Fibroblast of skin of right quadriceps (primary cell): ENCODE measurements at regions not wholly inside any gene's neighbourhood (a gene's known extent, or its start where the extent isn't known, plus 50 kb on each side); places are given as distances from the start of the nearest gene placed in this dataset.

Experiments
- DNase-seq: peaks from one replicate; pipeline ENCODE4 v3.0.0-alpha.2; 2013

DNA sequence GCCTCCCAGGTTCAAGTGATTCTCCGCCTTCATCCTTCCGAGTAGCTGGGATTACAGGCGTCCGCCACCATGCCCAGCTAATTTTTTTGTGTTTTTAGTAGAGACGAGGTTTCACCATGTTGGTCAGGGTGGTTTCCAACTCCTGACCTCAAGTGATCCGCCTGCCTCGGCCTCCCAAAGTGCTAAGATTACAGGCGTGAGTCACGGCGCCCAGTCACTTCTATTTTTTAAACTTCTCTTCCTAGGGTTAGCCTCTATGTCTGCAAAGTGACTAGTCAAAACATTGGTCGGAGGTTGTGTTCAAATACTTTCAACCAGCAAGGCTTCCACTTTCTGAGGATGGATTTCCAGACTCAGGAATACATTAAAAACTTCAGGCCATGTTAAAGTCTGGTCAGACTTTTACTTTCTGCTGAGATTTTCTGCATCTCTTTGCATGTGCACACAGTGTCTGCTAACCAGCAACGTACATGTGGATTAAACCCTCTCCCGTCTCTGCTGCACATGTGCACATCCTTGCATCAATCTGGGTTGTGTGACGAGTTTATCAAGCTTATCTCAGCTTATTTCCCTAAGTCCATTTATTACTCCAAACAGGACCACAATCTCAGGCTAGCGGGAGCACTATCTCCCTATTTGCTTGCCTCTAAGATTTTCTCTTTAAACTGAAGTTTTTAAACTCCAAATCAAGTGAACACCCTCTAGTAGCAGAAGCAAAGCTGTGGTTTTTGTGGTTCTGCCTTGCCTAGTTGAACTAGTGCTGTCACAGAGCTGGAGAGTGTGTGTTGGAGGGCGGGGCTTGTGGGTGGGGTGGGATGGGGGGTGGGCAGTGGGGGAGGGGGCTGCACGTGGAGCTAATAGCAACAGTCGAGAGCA is 525.2 kb upstream of the GOT2 start:
- peak; percentile 45 for DNase-seq

DNA sequence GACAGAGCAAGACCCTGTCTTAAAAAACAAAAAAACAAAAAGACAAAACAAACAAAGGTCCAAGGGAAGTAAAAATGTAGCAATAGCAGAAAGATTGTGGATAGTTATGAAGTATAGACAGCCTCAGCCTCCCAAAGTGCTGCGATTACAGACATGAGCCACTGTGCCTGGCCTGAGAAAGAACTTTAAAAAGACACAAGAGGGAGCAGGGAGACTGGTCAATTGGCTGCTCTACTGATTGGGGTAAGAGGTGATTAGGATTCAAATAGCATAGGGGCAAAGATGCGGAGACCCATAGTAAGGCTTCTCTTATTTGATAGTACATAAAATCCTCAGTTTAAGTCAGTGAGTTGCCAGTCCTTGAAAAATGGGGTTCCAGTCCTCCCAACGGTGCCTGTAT is 518.2 kb upstream of the GOT2 start:
- DNase-seq: no peak

DNA sequence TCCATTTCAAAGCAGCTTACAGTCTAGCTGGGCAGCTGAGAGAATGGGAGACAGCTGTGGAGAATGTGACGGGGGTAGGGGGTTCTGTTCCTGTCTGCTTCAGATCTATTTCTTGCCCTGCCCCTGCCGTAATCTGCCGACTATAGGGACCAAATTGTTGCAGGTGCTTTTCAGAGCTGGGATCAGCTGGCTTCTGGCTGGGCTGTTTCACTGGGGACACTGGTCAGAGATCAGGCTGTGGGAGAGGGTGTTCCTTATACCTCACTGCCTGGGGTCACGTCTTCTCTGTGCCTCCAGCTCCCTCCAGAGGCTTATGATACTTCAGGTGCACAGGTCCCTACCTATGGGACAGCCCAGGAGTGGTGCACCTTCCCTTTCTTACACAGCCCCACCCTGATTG is 514.9 kb upstream of the GOT2 start:
- no peak for DNase-seq

DNA sequence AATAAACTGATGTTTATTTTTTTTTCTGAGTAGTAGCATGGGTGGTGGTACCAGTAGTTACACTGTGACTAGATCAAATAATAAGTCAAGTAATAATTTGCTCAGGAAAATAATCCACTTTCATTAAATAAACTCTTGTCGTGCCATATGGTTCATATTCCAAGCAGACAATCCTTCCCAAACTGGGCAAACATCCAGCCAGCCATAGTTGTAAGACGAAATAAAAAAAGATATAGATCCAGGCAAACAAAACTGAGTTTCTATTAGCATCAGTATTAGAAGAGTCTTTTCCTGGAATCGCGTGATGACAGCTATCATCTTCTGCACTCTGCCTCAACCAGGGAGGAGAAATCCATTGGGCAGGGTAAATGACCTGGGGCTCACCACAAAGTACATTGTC is 508.4 kb upstream of the GOT2 start:
- DNase-seq: no peak

DNA sequence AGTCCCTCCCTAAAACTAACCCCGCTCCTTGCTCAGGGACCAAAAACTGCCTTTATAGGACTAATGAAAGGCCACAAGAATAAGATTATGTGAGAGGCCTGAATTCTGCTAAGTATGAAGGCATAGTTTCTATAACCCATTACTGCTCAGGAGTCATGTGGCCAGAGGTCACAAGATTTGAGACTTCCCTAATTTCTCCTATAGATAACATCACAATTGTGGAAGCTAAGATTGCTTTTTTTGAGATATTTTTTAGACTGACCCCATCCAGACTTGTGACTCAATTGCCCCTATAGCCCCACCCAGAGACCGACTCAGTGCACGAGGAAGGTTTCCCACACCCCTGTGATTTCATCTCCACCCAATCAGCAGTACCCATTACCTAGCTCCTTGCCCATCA is 504.1 kb upstream of the GOT2 start:
- DNase-seq: no peak

DNA sequence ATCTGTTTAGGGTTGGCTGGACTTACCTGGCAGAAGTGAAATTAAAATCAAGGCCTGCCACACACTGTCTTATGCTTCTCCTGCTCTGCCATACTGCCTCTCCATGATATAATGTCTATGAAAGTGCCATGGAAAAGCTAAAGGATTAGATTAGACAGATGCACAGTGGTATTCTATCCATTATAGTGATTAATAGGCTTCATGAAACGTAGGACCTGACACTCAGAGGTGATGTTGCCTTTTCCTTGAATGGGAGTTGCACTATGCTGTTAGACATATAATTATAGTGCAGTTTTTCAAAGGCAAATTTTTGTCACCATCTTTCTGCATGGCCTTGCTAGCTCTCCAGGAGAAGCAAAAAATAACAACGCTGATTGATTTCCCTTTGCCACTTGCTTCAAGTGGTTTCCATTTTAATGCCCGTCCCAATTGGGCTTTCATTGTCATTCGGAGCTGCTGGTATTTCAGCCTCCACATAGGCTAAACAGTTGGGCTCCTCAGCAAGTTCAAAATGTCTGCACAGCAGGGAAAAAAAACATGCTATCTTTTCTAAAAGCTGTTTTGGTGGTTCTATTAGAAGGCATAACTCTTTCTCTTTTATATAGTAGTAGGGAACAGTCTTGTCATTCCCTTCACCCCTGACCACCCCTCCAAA is 502.8 kb upstream of the GOT2 start:
- no peak for DNase-seq

DNA sequence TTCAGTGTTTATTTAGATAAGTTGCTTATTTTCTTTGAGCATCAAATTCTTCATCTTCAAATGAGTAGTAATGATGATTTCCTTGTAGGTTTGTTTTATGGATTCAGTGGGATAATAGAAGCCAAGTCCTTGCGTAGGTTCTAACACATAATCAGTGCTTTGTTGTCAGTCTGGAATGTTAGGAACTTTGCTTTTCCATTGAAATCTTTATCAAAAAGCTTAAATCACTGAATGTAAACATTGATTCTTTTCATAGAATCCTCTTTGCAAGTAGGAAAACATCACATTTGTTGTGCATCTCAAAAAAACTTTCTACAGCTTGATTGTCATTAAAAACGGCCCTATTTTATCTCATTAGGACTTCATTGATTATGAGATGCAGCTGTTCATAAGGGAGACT is 490.3 kb upstream of the GOT2 start:
- no peak for DNase-seq

DNA sequence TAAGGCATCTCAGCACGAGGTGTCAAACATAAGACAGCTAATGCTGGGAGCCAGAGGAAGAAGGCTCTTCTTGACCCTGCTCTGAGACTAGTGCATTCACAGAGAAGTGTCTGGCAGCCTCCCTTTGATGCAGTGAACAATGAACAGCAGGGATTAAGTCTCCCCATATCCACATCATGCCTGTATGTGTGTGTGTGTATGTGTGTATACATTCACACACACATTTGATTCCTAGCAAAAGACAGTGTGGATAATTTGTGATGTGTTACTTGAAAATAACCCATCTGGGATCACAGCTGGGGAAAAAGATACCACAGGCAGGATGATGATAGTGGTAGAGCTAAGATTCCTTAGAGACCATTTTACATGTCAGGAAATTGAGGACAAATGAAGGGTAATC is 485.9 kb upstream of the GOT2 start:
- no peak for DNase-seq

DNA sequence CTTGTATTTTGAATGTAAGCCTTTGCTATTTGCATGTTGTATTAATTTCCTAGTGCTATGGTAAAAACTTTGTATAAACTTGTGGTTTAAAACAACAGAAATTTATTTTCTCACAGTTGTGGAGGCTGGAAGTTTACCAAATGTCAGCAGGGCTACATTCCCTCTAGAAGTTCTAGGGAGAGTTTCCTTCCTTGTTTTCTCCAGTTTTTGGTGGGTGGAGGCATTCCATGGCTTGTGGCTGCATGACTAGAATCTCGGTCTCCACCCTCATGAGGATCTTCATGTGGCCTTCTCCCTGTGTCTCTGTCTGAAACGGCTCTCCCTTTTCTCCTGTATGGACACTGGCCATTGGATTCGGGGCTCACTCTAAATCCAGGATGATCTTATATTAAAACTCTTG is 482.2 kb upstream of the GOT2 start:
- DNase-seq: no peak

DNA sequence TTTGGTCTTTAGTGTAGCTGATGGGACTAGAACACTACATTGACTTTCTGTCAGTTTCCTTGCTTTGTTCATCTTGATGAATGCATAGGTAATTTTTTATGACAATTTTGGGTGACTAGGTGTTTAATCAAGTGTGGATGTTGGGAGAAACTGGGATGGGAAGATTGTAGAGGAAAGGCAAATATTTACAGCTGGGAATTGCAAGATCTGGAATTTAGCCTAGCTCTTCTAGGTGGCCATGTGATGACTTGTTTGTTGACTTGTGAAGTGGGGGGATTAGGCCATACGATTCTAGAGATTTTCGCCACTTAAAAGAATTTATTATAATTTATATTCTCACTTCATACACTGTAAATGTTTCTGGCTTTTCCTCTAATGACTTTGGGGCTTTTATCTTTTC is 480.3 kb upstream of the GOT2 start:
- DNase-seq: no peak

DNA sequence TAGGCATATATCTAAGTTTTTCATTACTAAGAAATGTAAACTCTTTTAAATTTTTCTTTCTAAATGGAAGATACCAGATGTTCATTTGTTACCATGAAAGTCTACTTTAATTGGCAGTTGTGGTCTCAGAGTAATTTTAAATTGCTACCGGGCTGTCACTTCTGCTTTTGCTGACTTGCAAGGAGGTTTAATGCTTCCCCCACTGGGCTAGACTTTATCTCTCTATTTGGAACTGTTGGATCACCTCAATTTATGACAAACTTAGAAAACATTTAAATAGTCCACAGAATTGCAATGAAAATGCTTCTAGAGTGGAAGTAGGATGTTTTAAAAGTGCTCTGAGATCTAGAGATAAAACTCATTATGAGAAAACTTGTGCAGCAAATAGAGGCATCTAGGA is 479.8 kb upstream of the GOT2 start:
- no peak for DNase-seq

DNA sequence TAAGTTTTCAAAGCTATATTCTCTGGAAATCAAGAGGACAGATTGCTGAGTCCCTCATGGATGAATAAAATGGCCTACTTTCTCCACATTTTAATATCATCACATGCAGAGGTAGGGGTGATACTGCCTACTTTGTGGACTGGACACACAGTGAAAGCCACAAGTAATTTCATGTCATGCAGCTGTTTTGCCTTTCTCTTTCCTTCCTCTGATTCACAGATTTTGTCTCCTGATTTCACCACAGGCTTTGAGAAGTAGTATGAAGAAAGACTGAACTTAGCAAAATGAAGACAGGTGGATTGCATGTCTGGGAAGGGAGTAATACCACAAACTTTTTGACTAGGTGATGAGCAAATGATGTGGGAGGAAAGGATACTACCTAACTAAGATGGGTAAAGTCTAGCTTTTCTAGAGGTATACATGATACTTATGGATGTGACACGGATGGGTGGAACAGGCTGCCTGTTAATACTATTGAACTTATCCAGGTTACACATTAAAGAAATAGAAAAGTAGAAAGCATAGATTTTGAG is 478.4 kb upstream of the GOT2 start:
- DNase-seq: no peak

DNA sequence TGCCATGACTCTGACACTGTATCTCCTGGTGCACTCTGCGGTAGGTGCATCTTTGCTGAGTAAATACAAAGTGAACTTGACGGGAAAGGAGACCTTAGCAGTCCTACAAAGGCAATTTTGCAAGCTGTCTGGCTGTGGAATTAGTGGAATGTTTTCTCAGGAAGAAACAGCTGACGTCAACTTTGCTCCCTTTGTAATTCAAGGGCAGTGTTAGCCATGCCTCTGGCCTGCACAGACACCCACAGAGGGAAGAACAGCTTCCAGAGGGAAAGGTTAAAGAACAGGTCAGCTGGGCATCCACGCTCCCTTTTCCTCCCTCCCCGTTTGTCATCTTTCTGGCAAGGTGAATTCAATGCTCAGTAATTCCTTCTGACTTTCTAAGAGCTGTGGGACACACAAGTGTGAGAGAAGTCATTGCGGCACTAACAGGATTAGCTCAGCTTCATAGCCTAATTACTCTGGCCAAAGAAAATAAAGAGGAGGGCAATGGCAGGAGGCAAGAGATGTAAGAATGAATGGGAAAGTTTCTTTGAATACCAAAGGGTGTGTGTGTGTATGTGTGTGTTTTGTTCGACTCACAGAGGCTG is 476.9 kb upstream of the GOT2 start:
- peak; percentile 59 for DNase-seq

DNA sequence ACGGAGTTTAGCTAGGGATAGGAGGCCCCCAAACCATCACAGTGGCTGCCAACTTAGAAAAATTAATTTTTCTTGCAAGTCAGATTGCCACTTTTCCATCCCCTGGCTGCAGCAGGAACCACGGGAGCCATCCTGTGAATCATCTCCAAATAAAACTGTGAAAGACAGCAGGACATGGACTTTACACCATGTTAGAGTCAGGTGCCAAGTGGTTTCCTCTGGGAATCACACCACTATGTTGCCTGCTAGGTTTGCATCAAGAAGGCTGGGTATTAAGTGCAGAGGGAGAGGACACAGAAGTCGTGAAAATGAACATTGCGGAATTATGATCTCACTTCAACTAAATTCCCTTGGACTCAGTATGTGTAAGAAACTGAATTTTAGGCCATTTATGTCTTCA is 471.3 kb upstream of the GOT2 start:
- DNase-seq: no peak

DNA sequence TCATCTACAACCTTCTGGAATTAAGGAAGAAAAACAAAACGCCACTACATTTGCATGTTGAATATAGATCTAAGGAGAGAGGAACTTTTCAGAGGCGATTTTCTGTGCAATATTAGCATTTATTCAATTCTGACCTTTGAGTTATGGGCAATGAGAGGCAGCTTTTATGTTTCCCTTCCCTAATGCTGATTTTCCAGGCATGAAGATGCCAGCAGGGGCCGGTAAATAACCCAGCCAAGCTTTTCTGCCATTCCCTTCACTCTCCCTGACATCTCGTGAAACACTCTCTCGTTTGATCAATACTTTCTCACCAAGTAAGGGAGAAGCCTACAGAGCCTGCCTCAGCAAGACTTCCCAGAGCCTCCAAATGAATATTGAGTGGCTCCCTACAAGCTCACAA is 470.5 kb upstream of the GOT2 start:
- no peak for DNase-seq

DNA sequence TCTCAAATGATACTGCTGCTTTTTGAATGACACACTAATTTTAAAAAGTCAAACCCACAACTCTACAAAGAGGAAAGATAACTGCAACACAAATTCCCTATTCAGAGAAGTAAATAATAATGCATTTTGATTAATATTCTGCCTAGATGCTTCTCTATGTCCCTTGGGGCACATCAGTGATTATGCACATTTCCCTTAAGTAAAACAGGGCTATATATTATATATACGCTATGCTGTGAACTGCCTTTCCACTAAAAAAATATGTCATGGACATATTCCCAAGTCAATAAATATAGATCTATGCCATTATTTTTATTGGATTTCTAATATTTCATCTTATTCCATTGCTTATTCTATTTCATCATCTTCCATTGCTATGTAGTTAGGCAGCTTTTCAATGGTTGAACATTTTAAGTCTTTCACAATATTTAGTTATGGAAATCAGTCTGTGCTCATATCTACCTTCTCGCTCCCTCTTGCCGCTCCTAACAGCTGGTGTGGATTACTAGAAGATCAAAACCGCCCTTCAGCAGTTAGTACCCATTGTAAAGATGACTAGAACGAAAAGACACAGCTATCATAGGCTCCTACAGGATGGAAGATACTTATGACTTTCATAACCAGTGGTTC is 468.2 kb upstream of the GOT2 start:
- no peak for DNase-seq

DNA sequence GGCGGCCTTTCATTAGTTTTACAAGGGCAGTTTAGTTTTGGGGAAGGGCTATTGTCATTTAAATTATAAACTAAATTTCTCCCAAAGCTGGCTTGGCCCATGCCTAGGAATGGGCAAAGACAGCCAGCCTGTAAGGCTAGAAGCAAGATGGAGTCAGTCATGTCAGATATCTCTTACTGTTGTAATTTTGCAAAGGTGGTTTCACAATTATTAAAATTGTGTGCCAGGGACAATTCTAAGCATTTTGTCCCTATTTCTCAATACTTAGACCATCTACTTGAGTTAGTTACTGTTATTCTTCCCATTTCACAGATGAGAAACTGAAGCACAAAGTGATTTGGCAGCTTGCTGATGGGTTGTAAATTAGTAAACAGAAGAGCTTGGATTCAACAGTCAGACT is 467.7 kb upstream of the GOT2 start:
- no peak for DNase-seq

DNA sequence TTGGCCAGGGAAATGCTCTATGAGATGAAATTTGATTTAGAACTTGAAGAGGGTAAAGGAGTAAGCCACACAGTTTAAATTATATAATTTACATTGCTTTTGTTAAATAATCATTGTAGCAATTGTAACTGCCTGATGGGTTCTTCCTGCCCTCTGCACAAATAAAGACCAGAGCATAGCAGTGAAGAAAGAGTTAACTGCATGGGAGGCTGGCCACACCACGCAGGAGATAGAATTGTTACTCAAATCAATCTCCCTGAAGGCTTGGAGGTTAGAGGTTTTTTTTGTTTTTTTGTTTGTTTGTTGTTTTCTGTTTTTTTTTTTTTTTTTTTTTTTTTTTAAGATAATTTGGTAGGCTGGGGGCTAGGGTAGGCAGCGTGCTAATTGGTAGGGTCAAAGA is 467.0 kb upstream of the GOT2 start:
- no peak for DNase-seq

DNA sequence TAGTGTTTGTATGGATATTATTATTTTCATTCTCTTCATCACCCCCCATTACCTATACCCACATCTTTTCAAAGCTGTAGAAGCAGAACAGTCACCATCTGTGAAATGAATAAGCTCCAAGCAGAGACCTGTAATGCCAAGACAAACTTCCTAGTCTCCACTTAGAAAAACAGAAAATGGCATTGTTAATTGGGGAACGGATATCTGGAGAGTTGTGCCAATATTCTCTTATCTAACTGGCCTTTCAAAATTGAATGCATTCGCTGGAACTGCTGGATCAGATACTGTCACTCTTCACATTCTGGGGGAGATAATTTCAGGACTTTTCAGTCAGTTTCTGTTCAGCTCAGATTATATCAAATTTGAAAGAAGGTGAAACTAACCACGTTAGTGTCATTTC is 464.4 kb upstream of the GOT2 start:
- no peak for DNase-seq

DNA sequence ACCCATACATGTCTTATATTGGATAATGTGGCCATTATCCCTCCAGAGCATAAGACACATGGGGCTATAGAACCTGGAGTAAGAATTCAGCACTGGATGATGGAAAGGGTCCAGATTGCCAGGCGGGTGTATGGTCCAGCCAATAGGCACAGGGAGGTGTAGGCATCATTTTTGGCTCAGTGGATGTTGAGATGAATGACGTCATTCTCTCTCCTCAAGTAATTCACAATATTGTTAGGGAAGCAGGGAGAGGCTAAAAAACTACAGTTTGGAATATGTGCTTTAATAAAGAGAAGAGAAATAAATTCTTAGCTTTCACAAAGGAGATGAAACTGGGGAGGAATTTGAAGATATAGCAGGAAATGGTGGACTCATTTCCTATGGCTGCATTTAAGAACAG is 461.1 kb upstream of the GOT2 start:
- no peak for DNase-seq

DNA sequence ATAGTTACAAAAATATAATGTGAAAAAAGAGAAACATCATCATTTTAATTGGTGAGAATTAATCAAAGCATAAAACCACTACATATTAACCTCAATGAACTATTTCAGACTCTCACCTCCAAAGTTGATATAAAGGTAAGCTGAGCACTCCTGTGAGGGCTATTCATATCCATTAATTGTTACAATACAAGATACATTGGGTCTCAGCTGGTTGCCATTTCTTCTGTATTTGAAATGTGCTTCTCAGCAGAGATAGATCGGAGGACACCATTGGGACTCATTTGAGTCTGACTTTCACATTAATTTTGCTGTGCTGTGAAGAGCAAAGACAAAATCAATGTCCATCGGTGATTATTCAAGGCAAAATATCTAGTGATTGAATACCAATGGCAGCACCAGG is 459.5 kb upstream of the GOT2 start:
- DNase-seq: no peak

DNA sequence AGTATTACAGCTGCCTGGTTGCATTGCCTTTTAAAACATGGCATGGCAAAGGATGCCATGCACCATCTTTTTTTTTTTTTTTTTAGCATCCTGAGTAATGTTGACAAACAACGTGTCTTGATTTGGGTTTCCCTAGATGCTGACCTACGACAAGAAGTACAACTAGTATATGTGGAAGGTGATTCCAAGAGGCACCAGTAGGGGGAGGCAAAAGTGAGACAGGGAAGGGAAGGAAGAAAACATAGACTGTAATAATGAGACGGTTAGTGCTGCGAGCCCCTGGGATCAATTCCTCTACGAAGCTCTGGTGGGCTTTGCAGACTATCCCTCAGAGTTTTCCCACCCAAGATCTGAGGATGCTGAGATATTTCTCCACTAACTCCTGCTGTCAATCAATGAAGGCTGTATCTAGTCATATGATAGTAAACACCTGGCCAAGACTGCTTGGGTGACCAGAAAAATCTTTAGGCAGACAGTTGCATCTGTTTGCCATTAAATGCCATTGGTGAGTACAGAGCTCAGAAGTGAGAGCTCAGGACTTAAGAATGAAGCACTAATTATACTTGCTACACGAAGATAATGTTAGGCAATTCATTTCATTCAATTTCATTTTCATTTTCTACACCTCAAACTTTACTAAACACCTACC is 458.6 kb upstream of the GOT2 start:
- DNase-seq: no peak

DNA sequence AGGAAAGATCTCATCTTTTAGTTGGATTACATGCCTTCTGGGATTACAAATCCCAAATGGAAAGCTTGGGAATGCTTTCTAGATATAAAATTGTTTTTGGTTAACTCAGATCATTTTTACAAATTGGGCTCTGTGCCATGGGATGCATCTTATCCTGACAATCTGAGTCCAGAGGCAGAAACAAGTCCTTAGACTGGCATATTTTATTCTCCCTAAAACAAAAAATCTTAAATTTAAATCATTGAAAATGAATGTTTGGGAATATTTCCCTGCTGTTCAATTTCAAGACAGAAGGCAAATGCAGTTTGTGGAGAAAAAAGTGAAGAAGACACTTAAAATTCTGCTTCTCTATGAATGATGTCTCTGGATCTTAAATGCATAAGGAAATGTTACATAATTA is 456.6 kb upstream of the GOT2 start:
- DNase-seq: no peak
